Stimulated activated CD4-positive, alpha-beta T cell treated with anti-CD3 and anti-CD28 coated beads, Interleukin-15, amount 100 ng/mL, for 1 hour (primary cell): ENCODE measurements at regions not wholly inside any gene's neighbourhood (a gene's known extent, or its start where the extent isn't known, plus 50 kb on each side); places are given as distances from the start of the nearest gene placed in this dataset.

ENCODE experiments used
- DNase-seq, 2 donors: peaks; one replicate each; pipeline ENCODE4 v3.0.0-alpha.2; 2020; ENCODE audit warnings: low read depth in 1 of 2, low spot score in 1 of 2

DNA sequence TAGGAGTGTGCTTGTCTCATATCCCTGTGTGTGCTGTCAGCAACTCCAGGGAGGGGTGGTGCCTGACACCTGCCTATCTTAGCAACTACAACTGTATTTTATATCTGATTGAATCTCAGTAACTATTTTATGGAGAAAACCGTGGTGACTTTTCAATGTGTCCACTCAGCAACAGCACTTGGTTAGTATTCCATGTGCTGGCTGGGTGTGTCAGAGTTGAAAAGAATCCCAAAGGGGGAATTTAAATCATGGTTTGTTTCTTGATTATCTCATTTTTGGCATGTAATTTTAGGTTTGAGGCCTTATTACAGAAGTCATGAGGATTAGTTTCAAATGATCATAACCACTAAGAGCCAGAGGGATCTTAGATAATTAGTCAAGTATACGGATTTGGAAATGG is 425.7 kb upstream of the FZD8 start:
- DNase-seq, result no peak

DNA sequence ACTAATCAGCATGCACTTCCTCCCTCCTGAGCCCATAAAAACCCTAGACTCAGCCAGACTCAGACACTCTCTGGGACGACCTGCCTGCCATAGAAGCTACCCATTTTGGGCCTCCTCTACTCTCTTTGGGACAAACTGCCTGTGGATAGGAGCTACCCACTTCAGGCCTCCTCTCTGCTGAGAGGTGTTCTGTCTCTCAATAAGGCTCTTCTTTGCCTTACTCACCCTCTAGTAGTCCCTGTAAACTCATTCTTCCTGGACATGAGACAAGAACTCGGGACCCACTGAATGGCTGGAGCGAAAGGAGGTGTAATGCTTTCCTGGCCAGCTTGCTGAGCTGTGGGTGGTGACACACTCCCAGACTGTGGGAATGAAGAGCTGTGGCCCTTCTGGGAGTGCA is 424.8 kb upstream of the FZD8 start:
- DNase-seq, result no peak

DNA sequence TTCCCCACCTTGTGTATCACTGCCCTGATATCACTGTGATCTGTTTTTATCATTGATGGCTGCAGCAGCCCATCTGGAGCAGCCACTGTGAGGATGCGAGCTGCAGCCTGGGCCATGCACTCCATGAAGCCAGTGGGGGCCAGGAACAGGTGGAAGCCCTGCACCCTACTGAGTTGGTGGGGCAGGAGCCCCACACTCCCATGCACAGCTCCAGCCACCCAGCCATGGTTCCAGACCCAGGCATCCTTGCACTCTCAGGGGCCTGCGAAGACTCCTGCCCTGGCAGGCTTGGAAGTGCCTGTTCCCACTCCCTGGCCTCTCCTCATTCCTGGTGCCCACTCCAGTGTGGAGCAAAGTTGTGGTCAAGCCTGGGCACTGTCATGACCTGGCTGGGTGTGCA is 424.0 kb upstream of the FZD8 start:
- no peak for DNase-seq

DNA sequence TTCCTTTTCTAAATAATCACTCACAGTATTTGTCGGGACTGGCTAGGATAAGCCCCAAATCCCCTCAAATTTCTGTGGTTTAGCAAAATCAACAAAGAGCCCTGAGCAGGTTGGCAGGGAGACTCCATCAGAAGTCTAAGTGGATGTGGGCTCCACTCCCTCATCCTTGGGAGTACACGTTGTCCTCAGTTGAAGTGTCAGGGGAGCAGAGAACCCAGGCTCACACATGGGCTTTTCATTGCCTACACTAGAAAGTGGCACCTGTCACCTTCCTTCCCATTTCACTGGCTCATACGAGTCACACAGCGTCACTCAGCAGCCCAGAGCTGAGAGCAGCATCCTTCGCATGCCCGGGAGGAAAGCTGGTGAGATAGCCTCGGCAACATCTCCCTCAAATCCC is 421.3 kb upstream of the FZD8 start:
- no peak for DNase-seq

DNA sequence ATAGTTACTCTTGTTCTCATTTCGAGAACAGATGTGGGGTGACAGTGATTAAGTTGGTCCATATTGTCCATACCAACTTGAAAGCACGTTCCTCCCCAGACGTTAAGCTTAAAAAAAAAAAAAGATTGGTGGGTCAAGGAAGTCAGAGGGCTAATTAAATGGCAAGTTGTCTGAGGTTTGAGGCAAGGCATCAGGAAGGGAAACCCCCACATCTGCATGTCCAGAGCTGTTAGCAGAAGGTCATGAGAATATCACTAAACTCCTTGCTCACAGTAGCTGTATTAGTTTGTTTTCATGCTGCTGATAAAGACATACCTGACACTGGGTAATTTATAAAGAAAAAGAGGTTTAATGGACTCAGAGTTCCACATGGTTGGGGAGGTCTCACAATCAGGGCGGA is 415.6 kb upstream of the FZD8 start:
- DNase-seq, result no peak

DNA sequence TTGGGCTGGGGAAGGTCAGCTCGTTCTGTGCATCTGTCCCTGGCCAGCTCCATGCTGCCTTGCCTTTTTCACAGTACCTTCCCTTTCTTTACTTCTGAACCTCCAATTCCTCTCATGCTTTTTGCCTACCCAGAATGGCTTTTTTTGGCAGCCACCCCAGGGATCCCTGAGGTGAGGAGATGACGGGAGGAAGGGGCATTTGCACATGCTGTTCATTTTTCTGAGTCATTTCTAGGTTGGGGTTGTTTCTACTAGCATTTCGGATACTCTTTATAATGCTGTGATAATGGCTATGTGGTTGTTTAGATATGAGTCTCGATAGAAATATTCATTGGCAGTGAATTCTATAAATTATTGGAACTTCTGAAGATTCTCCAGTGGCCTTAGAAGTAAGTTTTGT is 415.1 kb upstream of the FZD8 start:
- no peak for DNase-seq

DNA sequence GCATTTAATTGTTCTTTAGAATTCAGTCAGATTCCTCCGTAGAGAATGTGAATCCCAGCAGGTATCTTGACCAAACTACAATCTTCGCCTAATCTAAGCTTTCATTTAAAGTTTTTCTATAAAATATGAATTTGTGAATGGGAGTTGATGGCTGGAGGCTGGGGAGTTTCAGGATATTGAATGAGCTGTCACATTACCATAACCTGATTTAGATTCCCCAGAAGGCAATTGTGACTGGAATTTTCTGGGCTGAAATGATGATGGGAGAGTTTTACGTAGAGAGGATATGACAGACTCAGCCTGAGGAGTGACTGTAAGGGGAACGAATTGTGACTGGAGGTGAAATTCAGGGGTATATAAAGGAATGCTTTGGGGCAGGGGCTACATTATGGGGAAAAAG is 411.7 kb upstream of the FZD8 start:
- DNase-seq, result no peak

DNA sequence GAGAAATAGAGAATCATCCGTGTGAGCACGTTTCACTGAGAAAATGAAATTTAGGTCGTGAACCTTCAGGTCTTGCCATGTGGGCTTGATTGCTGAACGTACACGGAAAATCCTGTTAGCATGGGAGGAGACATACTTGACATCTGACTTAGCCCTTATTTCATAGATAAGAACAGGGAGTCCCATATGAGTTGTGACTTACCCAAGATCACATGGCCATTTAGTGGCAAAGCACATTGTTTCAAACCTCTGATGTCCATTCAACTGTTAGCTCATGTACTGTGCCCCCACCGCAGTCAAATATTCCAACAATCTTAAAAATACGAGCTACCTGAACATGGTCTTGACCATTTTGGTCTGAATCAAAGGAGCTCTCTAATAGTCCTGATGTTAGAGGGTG is 411.2 kb upstream of the FZD8 start:
- no peak for DNase-seq

DNA sequence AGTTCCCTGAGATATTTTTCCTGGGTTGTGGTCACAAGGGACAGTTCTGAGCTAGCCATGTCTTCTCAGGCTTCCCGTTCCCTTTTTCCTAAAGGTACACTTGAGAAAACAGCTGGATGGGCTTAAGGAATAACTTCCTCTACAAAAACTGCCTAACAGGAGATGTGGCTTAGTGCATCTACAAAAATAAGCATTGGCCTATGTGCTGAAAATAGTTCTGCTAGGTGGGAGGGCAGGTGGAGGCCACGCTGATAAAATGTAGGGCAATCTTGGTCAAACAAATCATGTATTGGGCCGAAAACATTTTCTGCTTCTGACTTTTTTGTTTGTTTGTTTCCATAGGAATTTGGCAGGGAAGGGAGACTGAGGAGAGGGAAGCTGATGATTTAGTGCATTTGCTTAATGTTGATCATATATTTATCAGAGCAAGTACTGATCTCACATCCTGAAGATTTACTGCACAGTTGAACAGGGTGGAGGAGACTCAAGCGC is 409.4 kb upstream of the FZD8 start:
- DNase-seq, result no peak

DNA sequence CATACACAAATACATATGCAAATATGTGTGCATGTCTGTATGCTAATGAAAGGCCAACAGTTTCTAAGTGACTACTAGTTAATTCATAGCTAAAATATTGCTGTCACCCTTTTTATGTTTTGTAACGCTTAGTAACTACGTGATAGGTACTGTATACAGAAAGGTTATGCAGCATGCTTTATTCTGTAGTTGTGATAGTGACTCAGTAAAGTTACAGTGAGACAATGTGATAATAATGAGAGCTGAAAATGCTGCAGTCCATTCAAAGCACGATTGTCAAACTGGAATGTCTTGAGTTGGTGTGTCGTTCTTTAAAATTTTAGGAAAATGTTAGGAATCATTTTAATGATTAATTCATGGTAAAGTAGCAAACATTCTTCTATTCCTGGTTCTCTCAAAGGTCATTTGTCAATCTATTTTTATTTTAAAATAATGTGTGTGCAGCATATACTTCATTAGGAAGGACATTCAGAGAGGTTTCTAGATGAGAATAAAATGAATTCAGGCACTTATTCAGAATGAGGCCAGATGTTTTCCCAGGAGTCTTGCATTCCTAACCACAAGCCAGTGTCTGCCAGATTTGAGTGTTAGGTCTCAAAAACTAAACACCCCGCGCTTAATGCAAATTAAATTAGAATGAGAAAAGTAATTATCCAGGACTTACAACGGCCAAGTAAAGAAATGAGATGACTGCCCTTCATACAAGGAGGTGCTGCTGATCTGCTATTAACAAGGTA is 408.8 kb upstream of the FZD8 start:
- no peak for DNase-seq

DNA sequence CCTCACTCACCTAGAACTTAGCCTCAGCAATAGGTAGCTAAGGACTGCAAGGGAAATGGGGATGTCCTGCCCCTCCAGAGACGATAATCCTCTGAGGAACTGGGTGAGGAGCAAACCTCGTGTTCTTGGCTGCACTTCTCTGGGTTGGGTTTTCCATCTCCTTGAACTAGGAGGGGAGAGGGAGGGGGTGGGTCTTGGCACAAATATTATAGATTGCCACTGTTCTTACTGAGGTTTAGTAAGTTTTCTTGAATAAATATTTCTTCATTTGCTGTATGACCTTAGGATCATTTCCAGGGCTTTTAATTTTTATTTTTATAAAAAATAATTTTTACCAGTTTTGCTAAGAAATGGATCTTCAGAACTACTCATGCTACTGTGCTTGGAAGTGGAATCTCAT is 406.7 kb upstream of the FZD8 start:
- no peak for DNase-seq

DNA sequence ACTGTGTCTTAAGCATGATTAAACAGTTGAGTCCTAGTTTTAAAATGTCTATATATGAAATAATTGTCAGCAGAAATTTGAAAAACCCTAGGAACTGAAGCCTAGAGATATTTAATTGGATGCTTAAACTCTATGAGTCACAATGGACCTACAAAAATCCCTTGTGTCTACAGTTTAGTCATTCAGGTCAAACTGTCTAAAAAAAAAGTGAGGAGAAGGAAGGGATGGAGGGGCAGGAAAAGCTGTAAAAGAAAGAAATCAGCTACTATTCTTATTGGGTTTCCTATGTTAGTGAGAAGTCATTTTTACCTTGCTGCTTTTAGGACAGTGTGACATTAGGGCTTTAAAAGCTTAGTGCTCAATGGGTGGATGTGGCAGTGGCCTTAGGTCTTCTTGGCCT is 406.1 kb upstream of the FZD8 start:
- no peak for DNase-seq

DNA sequence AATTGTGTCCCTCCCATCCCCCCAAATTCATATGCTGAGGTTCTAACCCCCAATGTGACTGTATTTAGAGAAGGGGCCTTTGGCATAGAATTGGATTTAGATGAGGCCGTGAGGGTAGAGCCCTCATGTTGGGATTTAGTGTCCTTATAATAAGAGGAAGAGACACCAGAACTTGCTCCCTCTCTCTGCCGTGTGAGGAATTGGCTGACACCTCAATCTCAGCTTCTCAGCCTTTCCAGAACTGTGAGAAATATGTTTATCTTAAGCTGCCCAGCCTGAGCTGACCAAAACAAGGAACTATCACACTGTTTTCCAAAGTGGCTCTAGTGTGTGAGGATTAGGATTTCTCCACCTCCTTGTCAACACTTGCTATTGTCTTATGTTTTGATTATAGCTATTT is 400.0 kb upstream of the FZD8 start:
- no peak for DNase-seq

DNA sequence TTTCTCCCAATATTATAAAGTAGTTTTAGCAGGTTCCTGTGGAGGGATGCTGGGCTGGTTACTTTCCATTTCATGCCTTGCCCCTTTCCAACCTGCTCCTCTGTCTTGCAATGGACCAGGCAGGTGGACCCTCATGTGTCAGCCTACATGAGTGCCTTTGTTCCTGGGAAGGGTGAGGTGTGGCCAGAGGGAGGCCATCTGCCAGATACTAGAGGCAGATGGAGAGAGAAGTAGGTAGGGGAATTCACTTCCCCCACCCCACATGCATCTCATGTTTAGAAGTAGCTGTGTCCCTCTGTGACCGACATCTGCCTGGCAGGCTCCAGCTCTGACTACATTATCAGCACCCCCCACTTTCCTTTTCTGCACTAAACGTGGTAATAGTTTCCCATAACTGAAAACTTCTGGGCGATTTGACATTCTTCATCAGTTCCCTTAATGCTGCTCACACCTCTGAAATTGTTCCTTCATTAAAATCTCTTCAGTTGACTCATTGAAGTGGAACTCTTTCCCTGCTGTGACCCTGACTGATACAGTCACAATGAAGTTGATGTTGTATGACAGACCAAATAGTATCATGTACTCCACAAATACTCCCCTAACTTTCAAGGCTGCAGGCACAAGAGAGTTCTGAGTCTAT is 396.3 kb upstream of the FZD8 start:
- DNase-seq, result no peak

DNA sequence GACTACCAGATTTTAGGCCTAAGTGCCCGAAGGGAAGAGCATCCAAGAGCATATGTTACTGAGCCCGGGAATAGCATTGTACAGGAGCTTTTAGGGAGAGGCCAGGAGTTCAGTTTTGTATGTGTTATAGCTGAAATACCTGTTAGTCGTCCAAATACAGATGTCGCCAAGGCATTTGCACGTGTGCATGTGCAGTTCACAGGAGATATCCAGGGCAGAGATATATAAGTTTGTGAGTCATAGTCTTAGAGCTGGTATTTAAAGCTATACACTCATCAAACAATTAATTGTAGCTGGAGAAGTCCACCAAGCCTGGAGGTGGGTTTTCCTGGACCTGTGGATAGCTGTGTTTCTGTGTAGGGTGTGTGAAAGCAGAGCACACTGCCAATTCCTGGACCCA is 394.0 kb upstream of the FZD8 start:
- DNase-seq, result no peak

DNA sequence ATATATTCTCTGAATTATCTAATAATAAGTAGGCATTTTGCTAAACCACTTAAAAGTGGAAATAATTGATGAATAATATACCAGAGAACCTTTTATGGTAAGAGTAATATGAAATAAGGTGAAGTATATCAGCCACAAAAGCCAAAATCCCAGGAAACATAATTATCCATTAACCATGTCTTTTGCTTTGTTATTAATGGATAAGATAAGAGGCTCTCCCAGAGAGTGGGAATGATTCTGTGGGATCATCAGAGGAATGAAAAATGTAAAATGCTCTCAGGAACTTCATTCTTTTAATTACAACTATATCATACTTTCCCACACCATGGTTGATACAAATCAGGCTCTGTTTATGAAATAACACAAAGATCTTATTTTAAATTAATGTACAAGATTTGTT is 391.7 kb upstream of the FZD8 start:
- no peak for DNase-seq

DNA sequence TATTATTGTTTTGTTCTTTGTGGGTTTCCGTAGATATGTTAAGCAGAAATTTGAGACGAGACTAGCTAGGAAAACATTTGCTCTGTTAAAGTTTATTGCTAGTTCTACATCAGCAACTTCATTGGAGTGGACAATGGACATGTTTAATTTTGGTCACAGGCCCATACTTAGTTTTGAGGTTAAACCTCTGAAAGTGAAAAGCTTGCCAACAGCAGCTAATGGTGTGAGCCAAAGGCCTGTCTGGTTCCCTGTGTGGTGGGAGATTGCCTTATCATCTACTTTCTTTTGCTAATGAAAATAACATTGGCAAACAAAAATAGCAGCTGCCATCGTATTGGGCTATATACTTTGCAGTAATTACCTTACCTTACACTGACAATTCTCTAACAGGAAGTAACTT is 388.4 kb upstream of the FZD8 start:
- no peak for DNase-seq

DNA sequence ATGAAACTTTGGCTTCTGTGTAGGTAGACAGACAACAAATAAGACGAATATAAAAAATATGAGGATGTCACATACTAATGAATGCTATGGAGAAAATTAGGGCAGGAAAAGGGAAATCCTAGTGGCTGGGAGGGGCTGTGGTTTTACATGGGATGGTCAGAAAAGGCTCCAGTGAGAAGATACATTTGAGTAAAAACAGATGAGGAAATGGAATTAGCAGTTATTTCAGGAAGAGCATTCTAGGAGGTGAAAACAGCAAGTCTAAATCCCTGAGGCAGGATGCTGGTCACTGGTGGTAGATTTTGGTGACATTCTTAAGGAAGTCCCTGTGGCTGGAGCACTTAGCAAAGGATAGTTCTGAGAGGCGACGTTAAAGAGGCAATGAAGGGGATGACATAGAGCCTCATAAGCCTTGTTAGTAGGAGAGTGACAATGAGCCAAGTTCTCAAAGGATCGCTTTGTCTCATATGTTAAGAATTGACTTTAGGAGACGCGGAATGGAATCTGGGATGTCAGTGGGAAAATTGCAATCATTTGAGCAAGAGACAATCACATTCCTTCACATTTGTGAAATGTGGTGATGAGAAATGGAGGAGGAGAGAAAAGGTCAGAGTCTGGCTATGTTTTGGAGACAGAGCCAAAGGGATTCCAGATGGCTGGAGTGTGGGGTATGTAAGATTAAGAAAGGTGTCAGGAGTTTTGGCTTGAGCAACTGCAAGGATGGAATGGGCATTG is 384.7 kb upstream of the FZD8 start:
- no peak for DNase-seq

DNA sequence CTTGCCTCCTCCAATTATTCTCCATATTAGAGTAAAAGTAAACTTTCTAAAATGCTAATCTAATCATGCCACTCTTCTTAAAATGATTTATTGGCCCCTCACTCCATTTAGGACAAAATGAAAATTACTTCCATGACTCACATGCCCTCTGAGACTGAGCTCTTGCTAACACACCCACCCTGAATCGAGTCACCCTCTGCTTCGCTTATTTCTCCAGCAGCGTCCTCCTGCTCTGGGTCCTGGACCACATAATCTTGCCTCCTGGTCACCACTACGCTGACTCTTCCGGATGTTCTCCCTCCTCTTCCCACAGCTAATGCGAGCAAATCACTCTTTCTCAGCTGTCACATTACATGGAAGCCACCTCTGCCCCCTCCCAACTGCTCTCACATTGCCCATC is 384.0 kb upstream of the FZD8 start:
- DNase-seq, result no peak

DNA sequence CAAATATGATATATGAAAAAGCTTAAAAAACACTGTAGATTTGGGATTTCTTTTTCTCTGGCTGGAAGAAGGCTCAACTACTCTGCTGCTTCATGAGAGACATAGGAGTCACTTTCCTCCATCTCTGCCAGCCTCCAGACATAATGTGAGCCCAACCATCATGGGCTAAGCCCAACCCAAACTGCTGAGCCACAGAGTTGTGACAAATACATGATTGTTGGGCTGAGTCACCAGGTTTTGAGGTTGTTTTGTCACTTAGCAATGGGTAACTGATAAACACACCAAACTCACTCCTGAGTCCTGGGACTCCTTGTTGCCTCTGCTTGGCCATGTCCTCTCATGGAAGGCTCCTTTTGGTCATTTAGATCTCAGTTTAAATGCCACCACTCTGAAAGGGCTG is 381.8 kb upstream of the FZD8 start:
- no peak for DNase-seq

DNA sequence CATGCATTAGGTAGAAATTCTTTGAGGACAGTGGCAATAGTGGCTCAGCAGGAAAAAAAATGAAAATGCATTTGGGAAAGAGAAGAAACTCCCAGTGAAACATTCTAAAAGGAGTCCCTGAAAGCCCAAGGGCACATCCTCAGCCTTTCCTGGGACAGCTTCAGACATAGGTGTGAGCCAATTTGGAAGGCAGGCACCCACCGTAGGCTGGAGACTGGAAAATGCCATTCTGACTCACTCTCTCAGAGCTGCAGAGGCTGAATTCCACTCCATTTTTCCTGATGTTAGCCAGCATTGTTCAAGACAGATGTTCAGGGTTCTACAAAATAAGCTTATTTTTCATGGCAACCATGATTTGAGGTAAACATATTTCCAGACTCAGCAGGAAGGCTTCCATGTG is 379.0 kb upstream of the FZD8 start:
- DNase-seq, result no peak

DNA sequence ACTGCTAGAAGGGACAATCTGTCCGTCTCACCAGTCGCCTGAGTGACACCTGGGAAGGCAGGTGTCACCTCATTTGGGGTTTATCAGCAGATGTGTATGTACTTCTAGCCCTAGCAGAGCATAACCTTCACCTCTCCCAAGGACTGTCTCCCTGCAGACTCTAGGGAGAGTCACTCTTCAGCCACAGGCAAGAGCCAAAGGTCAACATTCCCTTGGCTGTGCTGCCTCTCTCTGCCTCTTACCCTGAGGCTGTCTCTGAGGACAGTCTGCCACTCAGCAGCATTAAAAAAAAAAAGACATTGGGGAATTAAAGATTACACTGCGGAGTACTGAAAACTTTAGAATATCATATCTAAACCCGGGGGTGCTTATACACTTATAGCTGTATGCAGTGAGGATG is 377.7 kb upstream of the FZD8 start:
- DNase-seq, result no peak
